ENCODE measurements at regions not wholly inside any gene's neighbourhood (a gene's known extent, or its start where the extent isn't known, plus 50 kb on each side); places are given as distances from the start of the nearest gene placed in this dataset.

DNA sequence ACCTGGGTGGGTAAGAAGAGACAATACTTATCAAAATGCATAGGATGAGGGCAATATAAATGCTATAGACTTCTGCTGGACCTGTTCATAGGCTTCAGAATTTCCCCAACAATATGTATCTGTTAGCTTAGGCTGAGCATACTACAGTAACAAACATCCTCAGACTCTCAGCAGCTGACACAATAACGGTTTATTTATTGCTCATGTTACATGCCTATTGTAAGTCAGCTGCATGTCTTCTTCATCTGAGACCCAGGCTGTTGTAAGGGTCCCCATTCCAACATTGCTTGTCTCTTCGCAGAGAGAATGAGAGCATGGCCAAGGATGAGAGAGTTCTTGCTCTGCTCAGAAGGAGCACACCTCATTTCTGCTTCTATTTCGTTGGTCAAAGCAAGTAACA, 150.7 kb downstream of the TMEM200C start:
- TF ChIP-seq POLR2AphosphoS5 (IDR thresholded peaks at IDR 0.05; ENCODE audit: borderline replicate concordance, low read depth, low read length) (no peak), EZH2 (IDR thresholded peaks at IDR 0.05) (no peak), FOXP2 (optimal IDR thresholded peaks at IDR 0.05; ENCODE audit: control extremely low read depth, extremely low read length, insufficient read depth) (no peak)
